Adipocyte (in vitro differentiated cells): ENCODE measurements at regions not wholly inside any gene's neighbourhood (a gene's known extent, or its start where the extent isn't known, plus 50 kb on each side); places are given as distances from the start of the nearest gene placed in this dataset.
"Not testable (repeated sequence)": the region's sequence is repeated elsewhere in the genome, so short reads cannot be mapped to it uniquely, and the experiment has no call there.

Source experiments
- DNase-seq: peaks from one replicate; pipeline ENCODE4 v3.0.0-alpha.2; 2015; ENCODE audit warnings: low read depth
- H3K27me3 ChIP-seq: replicated peaks from 2 replicates; pipeline ENCODE4 v1.7.0; 2013; ENCODE audit warnings: mild to moderate bottlenecking, low read length, moderate library complexity; ENCODE audit not compliant: control insufficient read depth, insufficient read depth
- H3K36me3 ChIP-seq: 2 replicates; pipeline ENCODE4 v1.7.0; 2013; ENCODE audit warnings: low read length, mild to moderate bottlenecking, moderate library complexity; ENCODE audit not compliant: control insufficient read depth, insufficient read depth, severe bottlenecking
- H3K4me1 ChIP-seq: 2 replicates; pipeline ENCODE4 v1.7.0; 2013; ENCODE audit warnings: mild to moderate bottlenecking, low read length, moderate library complexity; ENCODE audit not compliant: control insufficient read depth, insufficient read depth
- H3K4me3 ChIP-seq: 2 replicates; pipeline ENCODE4 v1.7.0; 2013; ENCODE audit warnings: mild to moderate bottlenecking, low read length, moderate library complexity
- H3K9ac ChIP-seq: 2 replicates; pipeline ENCODE4 v1.7.0; 2013; ENCODE audit warnings: mild to moderate bottlenecking, low read length, moderate library complexity
- H3K9me3 ChIP-seq: 2 replicates; pipeline ENCODE4 v1.7.0; 2013; ENCODE audit warnings: mild to moderate bottlenecking, low read length, moderate library complexity; ENCODE audit not compliant: control insufficient read depth

- no peak for DNase-seq
- Histone ChIP-seq H3K9me3 (no peaks in the 10 kb centered on the region), H3K4me1 (no peaks in the 10 kb centered on the region), H3K36me3 (peaks cover 4% of the 10 kb centered on the region), H3K4me3 (no peak overlapping the region), H3K9ac (no peak overlapping the region), H3K27me3 (no peaks in the 10 kb centered on the region)
Measured at GRCh38 chr11:86861810-86862209, 61.5 kb downstream of the PRSS23 start.

DNA sequence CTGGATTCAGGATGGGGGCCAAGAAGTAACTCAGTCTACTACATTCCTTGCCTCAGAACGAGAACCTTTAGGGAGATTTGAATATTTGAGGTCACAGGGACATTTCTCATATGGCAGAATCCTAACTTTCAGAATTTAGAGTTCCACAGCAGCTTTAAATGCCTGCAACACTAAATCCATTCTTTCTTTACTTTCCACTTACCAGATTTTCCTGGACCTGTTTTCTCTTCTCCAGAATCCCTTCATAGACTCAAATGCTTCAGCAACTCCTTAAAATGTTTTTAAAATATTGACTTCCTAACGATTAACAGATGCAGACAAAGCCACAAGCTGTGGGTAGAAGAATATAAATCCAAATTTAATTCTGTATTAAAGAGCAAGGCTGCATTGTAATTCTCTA lies 63.1 kb downstream of the PRSS23 start:
- Histone ChIP-seq H3K36me3 (no peaks in the 10 kb centered on the region), H3K4me1 (no peaks in the 10 kb centered on the region), H3K4me3 (no peak overlapping the region), H3K9ac (no peak overlapping the region), H3K27me3 (no peaks in the 10 kb centered on the region), H3K9me3 (no peaks in the 10 kb centered on the region)
- peak; percentile 25 for DNase-seq

GRCh38 chr11:86865436-86865835 lies 65.1 kb downstream of the PRSS23 start:
- no peaks in the 10 kb centered on the region for H3K9me3 ChIP-seq
- H3K27me3 ChIP-seq, result no peaks in the 10 kb centered on the region
- no peaks in the 10 kb centered on the region for H3K36me3 ChIP-seq
- H3K4me3 ChIP-seq, result no peak overlapping the region
- no peak overlapping the region for H3K9ac ChIP-seq
- peaks cover 11% of the 10 kb centered on the region for H3K4me1 ChIP-seq
- DNase-seq, result no peak

- Histone ChIP-seq H3K9ac (peak overlapping the region; percentile 14), H3K36me3 (no peaks in the 10 kb centered on the region), H3K4me3 (no peak overlapping the region), H3K4me1 (peaks cover 32% of the 10 kb centered on the region), H3K9me3 (no peaks in the 10 kb centered on the region), H3K27me3 (no peaks in the 10 kb centered on the region)
- DNase-seq, result no peak
Measured at GRCh38 chr11:86869531-86869930, 69.2 kb downstream of the PRSS23 start.

- Histone ChIP-seq H3K9ac (peak overlapping the region; percentile 37), H3K36me3 (no peaks in the 10 kb centered on the region), H3K4me3 (no peak overlapping the region), H3K4me1 (peaks cover 32% of the 10 kb centered on the region), H3K9me3 (no peaks in the 10 kb centered on the region), H3K27me3 (no peaks in the 10 kb centered on the region)
- DNase-seq, result peak; percentile 88
Measured at GRCh38 chr11:86869966-86870570, 69.7 kb downstream of the PRSS23 start.

DNA sequence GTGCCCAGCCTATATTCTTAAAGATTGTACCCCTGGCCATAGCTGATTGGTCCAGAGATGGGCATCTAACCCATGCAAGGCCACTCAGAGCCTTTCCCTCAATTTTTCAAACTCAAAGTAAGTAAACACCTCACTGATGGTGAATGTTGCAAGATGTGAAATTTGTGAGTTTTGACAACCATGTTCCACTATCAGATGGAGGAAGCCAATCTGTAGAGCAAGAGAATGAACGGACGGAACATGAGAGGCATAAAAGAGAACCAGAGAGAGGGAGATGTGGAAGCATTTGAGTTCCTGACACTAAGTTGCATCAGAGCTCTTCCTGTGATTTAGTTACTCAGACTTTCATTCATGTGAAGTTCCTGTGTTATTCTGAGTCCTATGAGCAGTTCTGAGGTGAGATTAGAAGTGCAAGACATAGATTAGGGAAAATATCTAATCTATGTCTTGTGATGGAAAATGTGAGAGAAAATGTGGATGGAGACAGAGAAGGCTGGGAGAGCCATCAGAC lies 73.3 kb downstream of the PRSS23 start:
- Histone ChIP-seq H3K27me3 (no peaks in the 10 kb centered on the region), H3K9ac (no peak overlapping the region), H3K36me3 (no peaks in the 10 kb centered on the region), H3K4me1 (peaks cover 32% of the 10 kb centered on the region), H3K4me3 (no peak overlapping the region), H3K9me3 (no peaks in the 10 kb centered on the region)
- no peak for DNase-seq

- no peak for DNase-seq
- H3K9ac ChIP-seq, result no peak overlapping the region
- H3K4me1 ChIP-seq, result peaks cover 29% of the 10 kb centered on the region
- H3K9me3 ChIP-seq, result no peaks in the 10 kb centered on the region
- H3K27me3 ChIP-seq, result no peaks in the 10 kb centered on the region
- H3K4me3 ChIP-seq, result no peak overlapping the region
- H3K36me3 ChIP-seq, result no peaks in the 10 kb centered on the region
Measured at GRCh38 chr11:86874304-86875056, 74.1 kb downstream of the PRSS23 start.

DNA sequence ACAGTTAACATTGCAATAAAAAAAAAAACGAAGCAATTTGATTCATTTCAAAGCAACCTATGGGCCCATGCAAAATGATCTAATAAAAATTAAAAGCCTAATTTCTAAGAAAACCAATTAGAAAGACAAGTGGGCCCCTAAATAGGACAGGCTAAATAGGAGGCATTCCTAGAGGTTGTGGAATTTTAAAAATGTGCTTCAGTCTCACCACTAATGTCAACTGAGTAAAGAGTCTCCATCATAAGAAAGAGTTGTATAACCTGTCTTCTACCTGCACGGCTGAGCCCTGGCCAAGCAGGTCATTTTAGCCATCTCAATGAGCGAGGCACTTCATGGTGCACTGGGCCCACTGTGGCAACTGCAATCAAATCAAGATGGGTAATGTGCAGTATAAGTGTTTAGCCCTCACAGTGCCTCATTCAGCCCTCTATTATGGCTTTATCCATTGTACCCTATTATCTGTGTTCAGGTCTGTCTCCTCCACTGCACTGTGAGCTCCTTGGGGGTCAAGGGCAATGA lies 76.4 kb downstream of the PRSS23 start:
- Histone ChIP-seq H3K27me3 (no peaks in the 10 kb centered on the region), H3K9ac (no peak overlapping the region), H3K4me1 (peaks cover 8% of the 10 kb centered on the region), H3K4me3 (no peak overlapping the region), H3K36me3 (no peaks in the 10 kb centered on the region), H3K9me3 (no peaks in the 10 kb centered on the region)
- DNase-seq, result no peak

DNA sequence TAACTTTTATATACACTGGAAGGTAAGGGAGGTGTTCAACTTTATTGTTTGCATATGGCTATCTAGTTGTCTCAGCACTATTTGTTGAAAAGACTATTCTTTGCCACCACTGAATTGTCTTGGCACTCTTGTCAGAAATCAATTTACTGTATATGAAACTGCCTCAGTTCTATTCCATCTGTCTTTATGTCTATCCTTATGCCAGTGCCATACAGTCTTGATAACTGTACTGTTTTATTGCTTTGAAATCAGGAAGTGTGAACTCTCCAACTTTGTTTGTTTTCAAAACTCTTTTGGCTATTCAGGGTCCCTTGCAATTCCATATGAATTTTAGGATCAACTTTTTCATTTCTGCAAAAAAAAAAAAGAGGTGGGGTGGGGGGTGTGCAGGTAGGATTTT lies 77.2 kb downstream of the PRSS23 start:
- Histone ChIP-seq H3K9me3 (no peaks in the 10 kb centered on the region), H3K4me1 (peaks cover 2% of the 10 kb centered on the region), H3K9ac (no peak overlapping the region), H3K4me3 (no peak overlapping the region), H3K36me3 (no peaks in the 10 kb centered on the region), H3K27me3 (no peaks in the 10 kb centered on the region)
- no peak for DNase-seq

GRCh38 chr11:86879241-86879640 lies 76.0 kb downstream of the FZD4 start:
- H3K4me3 ChIP-seq, DNase-seq, H3K9me3 ChIP-seq, H3K4me1 ChIP-seq, H3K9ac ChIP-seq, H3K36me3 ChIP-seq, H3K27me3 ChIP-seq: not testable (repeated sequence)

DNA sequence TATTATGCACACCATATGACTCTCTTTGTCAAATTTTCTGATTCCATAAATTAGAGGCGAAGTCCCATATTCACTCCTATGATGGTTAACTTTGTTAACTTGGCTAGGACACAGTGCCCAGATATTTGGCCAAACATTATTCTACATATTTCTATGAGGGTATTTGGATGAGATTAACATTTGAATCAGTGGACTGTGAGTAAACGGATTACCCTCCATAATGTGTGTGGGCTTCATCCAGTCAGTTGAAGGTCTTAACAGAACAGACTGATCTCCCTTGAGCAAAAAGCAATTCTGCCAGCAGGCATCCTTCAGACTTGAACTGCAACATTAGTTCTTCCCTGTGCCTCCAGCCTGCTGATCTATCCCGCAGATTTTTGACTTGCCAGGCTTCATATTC lies 69.9 kb downstream of the FZD4 start:
- H3K4me1 ChIP-seq, result peaks cover 3% of the 10 kb centered on the region
- no peak for DNase-seq
- no peak overlapping the region for H3K9ac ChIP-seq
- H3K4me3 ChIP-seq, result no peak overlapping the region
- no peaks in the 10 kb centered on the region for H3K9me3 ChIP-seq
- H3K27me3 ChIP-seq, result no peaks in the 10 kb centered on the region
- no peaks in the 10 kb centered on the region for H3K36me3 ChIP-seq
